ENCODE measurements at regions not wholly inside any gene's neighbourhood (a gene's known extent, or its start where the extent isn't known, plus 50 kb on each side); places are given as distances from the start of the nearest gene placed in this dataset.

GRCh38 chr10:32169556-32169955, 113.3 kb upstream of the KIF5B start:
- no peak for TF ChIP-seq CTCF (IDR thresholded peaks at IDR 0.05)
- Mint-ChIP-seq H3K27ac (ENCODE audit: unreplicated experiment) (no peak overlapping the region), H3K27me3 (ENCODE audit: low read depth) (no peaks in the 10 kb centered on the region), H3K9me3 (ENCODE audit: low read depth) (peaks cover 3% of the 10 kb centered on the region), H3K4me1 (ENCODE audit: low read depth) (peaks cover 3% of the 10 kb centered on the region), H3K4me3 (ENCODE audit: unreplicated experiment) (no peak overlapping the region), H3K36me3 (ENCODE audit: low read depth) (no peaks in the 10 kb centered on the region)
- no peak for DNase-seq (ENCODE audit: low spot score)

- no peak for DNase-seq (ENCODE audit: low spot score)
- Mint-ChIP-seq H3K4me1 (ENCODE audit: low read depth) (peaks cover 3% of the 10 kb centered on the region), H3K4me3 (ENCODE audit: unreplicated experiment) (no peak overlapping the region), H3K36me3 (ENCODE audit: low read depth) (no peaks in the 10 kb centered on the region), H3K27ac (ENCODE audit: unreplicated experiment) (no peak overlapping the region), H3K27me3 (ENCODE audit: low read depth) (no peaks in the 10 kb centered on the region), H3K9me3 (ENCODE audit: low read depth) (no peaks in the 10 kb centered on the region)
- no peak for TF ChIP-seq CTCF (IDR thresholded peaks at IDR 0.05)
These were observed 111.2 kb upstream of the KIF5B start for GRCh38 chr10:32167450-32167849.

- Mint-ChIP-seq H3K4me3 (ENCODE audit: unreplicated experiment) (no peak overlapping the region), H3K27ac (ENCODE audit: unreplicated experiment) (no peak overlapping the region), H3K4me1 (ENCODE audit: low read depth) (peaks cover 3% of the 10 kb centered on the region), H3K27me3 (ENCODE audit: low read depth) (no peaks in the 10 kb centered on the region), H3K9me3 (ENCODE audit: low read depth) (no peaks in the 10 kb centered on the region), H3K36me3 (ENCODE audit: low read depth) (no peaks in the 10 kb centered on the region)
- no peak for TF ChIP-seq CTCF (IDR thresholded peaks at IDR 0.05)
- no peak for DNase-seq (ENCODE audit: low spot score)
These were observed 110.1 kb upstream of the KIF5B start for GRCh38 chr10:32166365-32166764.

- H3K27me3 Mint-ChIP-seq (ENCODE audit: low read depth): no peaks in the 10 kb centered on the region
- H3K36me3 Mint-ChIP-seq (ENCODE audit: low read depth): no peaks in the 10 kb centered on the region
- no peaks in the 10 kb centered on the region for H3K9me3 Mint-ChIP-seq (ENCODE audit: low read depth)
These were observed 107.5 kb upstream of the KIF5B start for GRCh38 chr10:32163762-32164148.

GRCh38 chr10:32163071-32163761, 107.0 kb upstream of the KIF5B start:
- Mint-ChIP-seq H3K4me3 (ENCODE audit: unreplicated experiment) (no peak overlapping the region), H3K27me3 (ENCODE audit: low read depth) (no peaks in the 10 kb centered on the region), H3K27ac (ENCODE audit: unreplicated experiment) (no peak overlapping the region), H3K4me1 (ENCODE audit: low read depth) (no peaks in the 10 kb centered on the region), H3K36me3 (ENCODE audit: low read depth) (no peaks in the 10 kb centered on the region), H3K9me3 (ENCODE audit: low read depth) (no peaks in the 10 kb centered on the region)
- no peak for DNase-seq (ENCODE audit: low spot score)
- TF ChIP-seq CTCF (IDR thresholded peaks at IDR 0.05): no peak

More at GRCh38 chr10:32163762-32164148, 107.5 kb upstream of the KIF5B start:
- no peak for TF ChIP-seq CTCF (IDR thresholded peaks at IDR 0.05)
- no peak for DNase-seq (ENCODE audit: low spot score)
- Mint-ChIP-seq H3K4me3 (ENCODE audit: unreplicated experiment) (no peak overlapping the region), H3K27ac (ENCODE audit: unreplicated experiment) (no peak overlapping the region), H3K4me1 (ENCODE audit: low read depth) (no peaks in the 10 kb centered on the region)

All from chondrocyte (in vitro differentiated cells).